ENCODE measurements at regions not wholly inside any gene's neighbourhood (a gene's known extent, or its start where the extent isn't known, plus 50 kb on each side); places are given as distances from the start of the nearest gene placed in this dataset.
"Not testable (repeated sequence)": the region's sequence is repeated elsewhere in the genome, so short reads cannot be mapped to it uniquely, and the experiment has no call there.

- H3K4me3 ChIP-seq (ENCODE audit: low read depth, low read length); H3K4me1 ChIP-seq (ENCODE audit: control insufficient read depth, insufficient read depth, low read length); POLR2A ChIA-PET; H3K36me3 ChIP-seq (ENCODE audit: control insufficient read depth in 2 of 2, insufficient read depth in 1 of 2, low read length in 2 of 2); H3K9me3 ChIP-seq (ENCODE audit: control insufficient read depth, insufficient read depth, low read depth, low read length); CTCF ChIA-PET; H3K27ac ChIP-seq (ENCODE audit: extremely low read depth, low read depth, low read length): not testable (repeated sequence)
Measured at GRCh38 chr21:5106767-5107464, 5414.5 kb upstream of the TPTE start.

DNA sequence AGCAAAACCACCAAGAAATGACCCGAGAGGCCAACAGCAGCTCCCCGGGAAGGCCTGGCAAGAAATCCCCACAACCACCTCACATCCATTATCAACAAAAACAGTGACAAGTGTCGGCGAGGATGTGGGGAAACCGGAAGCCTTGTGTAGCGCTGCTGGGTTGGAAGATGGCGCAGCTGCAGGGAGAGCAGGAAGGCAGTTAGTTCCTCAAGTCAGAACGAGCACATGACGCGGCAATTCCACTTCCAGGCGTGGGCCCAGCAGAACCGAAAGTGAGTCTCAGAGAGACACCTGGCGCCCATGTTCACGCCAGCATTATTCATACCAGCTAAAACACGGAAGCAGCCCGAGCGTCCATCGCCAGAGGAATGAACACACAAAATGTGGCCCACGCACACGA, 5413.7 kb upstream of the TPTE start:
- H3K27ac ChIP-seq (ENCODE audit: extremely low read depth, low read depth, low read length); H3K36me3 ChIP-seq (ENCODE audit: control insufficient read depth in 2 of 2, insufficient read depth in 1 of 2, low read length in 2 of 2); POLR2A ChIA-PET; H3K4me1 ChIP-seq (ENCODE audit: control insufficient read depth, insufficient read depth, low read length); H3K9me3 ChIP-seq (ENCODE audit: control insufficient read depth, insufficient read depth, low read depth, low read length); CTCF ChIA-PET; H3K4me3 ChIP-seq (ENCODE audit: low read depth, low read length): not testable (repeated sequence)

- H3K4me3 ChIP-seq (ENCODE audit: low read depth, low read length); H3K27ac ChIP-seq (ENCODE audit: extremely low read depth, low read depth, low read length); H3K36me3 ChIP-seq (ENCODE audit: control insufficient read depth in 2 of 2, insufficient read depth in 1 of 2, low read length in 2 of 2); H3K9me3 ChIP-seq (ENCODE audit: control insufficient read depth, insufficient read depth, low read depth, low read length); H3K4me1 ChIP-seq (ENCODE audit: control insufficient read depth, insufficient read depth, low read length); POLR2A ChIA-PET; CTCF ChIA-PET: not testable (repeated sequence)
Measured at GRCh38 chr21:5108048-5108775, 5413.2 kb upstream of the TPTE start.

DNA sequence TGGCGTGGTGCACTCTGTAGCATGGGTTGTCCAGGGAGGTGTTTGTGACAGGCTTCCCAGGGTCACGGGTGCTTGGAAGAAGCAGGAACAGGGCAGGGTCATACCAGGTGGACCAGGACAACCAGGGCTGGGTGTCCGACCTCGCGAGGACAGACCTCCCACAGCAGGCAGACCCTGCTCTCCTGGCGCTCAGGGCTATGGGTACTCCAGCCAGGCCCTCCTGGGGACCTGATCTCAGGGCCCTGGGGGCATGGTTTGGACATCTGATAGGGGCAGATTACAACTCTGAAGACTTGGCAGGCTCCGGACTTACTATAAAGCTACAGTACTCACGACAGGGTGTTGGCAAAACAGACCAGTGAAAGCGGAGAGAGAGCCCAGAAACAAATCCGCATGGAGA, 5410.2 kb upstream of the TPTE start:
- CTCF ChIA-PET; H3K4me1 ChIP-seq (ENCODE audit: control insufficient read depth, insufficient read depth, low read length): not testable (repeated sequence)

DNA sequence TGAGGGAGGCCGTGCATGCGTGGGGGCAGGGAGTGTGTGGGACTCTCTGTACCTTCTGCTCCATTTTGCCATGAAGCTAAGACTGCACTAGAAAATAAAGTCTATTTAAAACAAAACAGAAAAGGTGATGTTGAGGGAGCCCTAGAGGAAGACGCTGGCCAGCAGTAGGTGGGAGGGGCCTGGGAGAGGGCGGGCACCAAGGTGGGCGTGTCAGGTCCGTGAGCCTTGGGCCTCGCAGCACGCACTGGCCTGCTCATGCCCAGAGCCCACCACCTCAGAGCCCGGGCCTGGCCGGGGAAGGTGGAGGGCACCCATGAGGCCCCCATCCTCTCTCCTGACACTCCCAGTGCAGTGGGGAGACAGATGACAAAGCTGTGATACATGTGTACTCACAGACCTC, 5408.3 kb upstream of the TPTE start:
- H3K4me1 ChIP-seq (ENCODE audit: control insufficient read depth, insufficient read depth, low read length); H3K9me3 ChIP-seq (ENCODE audit: control insufficient read depth, insufficient read depth, low read depth, low read length); H3K36me3 ChIP-seq (ENCODE audit: control insufficient read depth in 2 of 2, insufficient read depth in 1 of 2, low read length in 2 of 2); H3K4me3 ChIP-seq (ENCODE audit: low read depth, low read length); H3K27ac ChIP-seq (ENCODE audit: extremely low read depth, low read depth, low read length); CTCF ChIA-PET; POLR2A ChIA-PET: not testable (repeated sequence)

More for the DNA sequence above, 5410.2 kb upstream of the TPTE start:
- POLR2A ChIA-PET; H3K4me3 ChIP-seq (ENCODE audit: low read depth, low read length); H3K36me3 ChIP-seq (ENCODE audit: control insufficient read depth in 2 of 2, insufficient read depth in 1 of 2, low read length in 2 of 2); H3K27ac ChIP-seq (ENCODE audit: extremely low read depth, low read depth, low read length); H3K9me3 ChIP-seq (ENCODE audit: control insufficient read depth, insufficient read depth, low read depth, low read length): not testable (repeated sequence)

- H3K4me3 ChIP-seq (ENCODE audit: low read depth, low read length); H3K4me1 ChIP-seq (ENCODE audit: control insufficient read depth, insufficient read depth, low read length); CTCF ChIA-PET; POLR2A ChIA-PET; H3K9me3 ChIP-seq (ENCODE audit: control insufficient read depth, insufficient read depth, low read depth, low read length); H3K27ac ChIP-seq (ENCODE audit: extremely low read depth, low read depth, low read length); H3K36me3 ChIP-seq (ENCODE audit: control insufficient read depth in 2 of 2, insufficient read depth in 1 of 2, low read length in 2 of 2): not testable (repeated sequence)
Measured at GRCh38 chr21:5114468-5114867, 5406.9 kb upstream of the TPTE start.

DNA sequence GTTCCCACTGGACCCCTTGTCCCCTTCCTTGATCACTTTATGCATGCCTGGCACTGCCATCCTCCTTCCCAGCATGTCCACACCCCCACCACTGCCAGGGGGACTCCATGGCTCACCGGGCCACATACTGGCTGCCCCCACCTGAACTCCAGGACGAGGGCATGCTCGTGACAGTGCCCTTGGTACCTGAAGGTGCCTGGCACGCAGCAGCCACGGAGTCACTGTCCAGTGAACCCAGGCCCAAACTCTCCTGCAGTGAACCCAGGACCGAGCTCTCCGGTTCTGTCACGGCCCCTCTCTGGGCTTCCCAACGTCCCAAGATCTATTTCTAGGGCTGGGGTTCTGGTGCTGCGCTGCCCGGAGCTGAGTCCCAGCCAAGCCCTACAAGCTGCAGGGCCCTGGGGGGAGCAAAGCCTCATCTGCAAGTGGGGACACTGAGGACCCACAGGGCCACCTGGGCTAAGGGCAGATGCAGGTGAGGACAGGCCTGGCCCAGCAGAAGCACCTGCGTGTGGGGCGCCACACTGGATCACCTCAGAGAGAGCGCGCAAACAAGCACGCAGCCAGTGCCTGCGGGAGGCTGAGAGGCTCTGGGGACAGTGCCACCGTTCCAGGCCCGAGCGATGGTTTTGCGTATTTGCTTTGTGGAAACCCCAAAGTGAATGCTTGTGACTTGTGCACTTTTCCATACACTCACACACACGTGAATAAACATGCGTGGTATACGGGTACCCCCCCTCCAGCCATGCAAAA, 5406.3 kb upstream of the TPTE start:
- POLR2A ChIA-PET; H3K4me3 ChIP-seq (ENCODE audit: low read depth, low read length); CTCF ChIA-PET; H3K4me1 ChIP-seq (ENCODE audit: control insufficient read depth, insufficient read depth, low read length); H3K27ac ChIP-seq (ENCODE audit: extremely low read depth, low read depth, low read length); H3K36me3 ChIP-seq (ENCODE audit: control insufficient read depth in 2 of 2, insufficient read depth in 1 of 2, low read length in 2 of 2); H3K9me3 ChIP-seq (ENCODE audit: control insufficient read depth, insufficient read depth, low read depth, low read length): not testable (repeated sequence)

DNA sequence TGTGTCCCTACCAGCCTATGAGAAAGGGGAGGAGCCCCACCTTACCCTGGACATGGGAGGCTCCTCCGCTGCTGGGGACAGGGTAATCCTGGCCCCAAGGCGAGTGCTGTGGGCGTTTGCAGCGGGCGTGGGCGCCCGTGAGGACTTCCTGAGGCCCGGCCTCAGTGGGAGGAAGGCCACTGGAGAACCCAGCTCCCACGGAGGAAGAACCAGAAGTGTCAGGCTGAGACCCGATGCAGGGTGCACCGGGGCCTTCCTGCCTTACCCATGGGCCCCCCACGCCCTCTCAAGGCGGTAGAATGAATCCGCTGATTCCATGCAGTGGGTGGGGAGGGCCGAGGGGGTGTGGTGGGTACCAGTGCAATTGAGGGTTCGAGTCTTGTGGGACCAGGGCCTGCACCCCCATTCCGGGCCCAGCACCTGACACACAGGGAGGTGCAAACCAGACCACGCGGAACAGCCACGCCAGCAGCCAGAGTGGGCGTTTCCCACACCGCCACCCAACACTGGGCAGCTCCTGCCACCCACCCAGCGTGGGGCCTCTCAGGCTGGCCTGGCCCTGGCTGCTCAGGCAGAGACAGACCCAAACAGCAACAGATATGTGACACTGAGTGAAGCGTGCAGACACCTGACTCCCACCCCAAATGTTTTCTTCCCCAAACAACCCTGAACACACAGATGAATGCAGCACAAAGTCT, 5405.6 kb upstream of the TPTE start:
- CTCF ChIA-PET; POLR2A ChIA-PET; H3K9me3 ChIP-seq (ENCODE audit: control insufficient read depth, insufficient read depth, low read depth, low read length): not testable (repeated sequence)

GRCh38 chr21:5116344-5117123, 5404.8 kb upstream of the TPTE start:
- POLR2A ChIA-PET; H3K36me3 ChIP-seq (ENCODE audit: control insufficient read depth in 2 of 2, insufficient read depth in 1 of 2, low read length in 2 of 2); H3K4me1 ChIP-seq (ENCODE audit: control insufficient read depth, insufficient read depth, low read length); H3K9me3 ChIP-seq (ENCODE audit: control insufficient read depth, insufficient read depth, low read depth, low read length); CTCF ChIA-PET; H3K27ac ChIP-seq (ENCODE audit: extremely low read depth, low read depth, low read length); H3K4me3 ChIP-seq (ENCODE audit: low read depth, low read length): not testable (repeated sequence)

More for the DNA sequence above, 5405.6 kb upstream of the TPTE start:
- H3K36me3 ChIP-seq (ENCODE audit: control insufficient read depth in 2 of 2, insufficient read depth in 1 of 2, low read length in 2 of 2); H3K4me1 ChIP-seq (ENCODE audit: control insufficient read depth, insufficient read depth, low read length); H3K27ac ChIP-seq (ENCODE audit: extremely low read depth, low read depth, low read length); H3K4me3 ChIP-seq (ENCODE audit: low read depth, low read length): not testable (repeated sequence)

DNA sequence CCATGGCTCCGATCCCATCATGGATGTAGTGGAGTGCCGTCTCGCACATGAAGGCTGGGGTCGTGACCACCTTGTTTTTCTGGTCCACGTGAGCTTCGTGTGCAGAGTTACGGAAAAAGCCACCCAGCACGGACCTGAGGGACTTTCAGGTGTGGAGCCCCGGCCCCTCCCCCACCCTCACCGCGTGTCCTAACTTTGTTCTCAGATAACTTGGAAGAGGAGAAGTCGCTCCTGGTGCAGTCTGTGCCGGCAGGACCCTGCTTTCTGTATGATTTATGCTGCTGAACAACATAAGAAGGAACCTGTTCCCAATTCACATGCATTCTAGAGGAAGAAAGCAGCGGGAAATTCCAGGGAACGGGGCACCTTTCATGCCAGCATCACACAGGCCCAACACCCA, 5404.2 kb upstream of the TPTE start:
- H3K27ac ChIP-seq (ENCODE audit: extremely low read depth, low read depth, low read length); H3K36me3 ChIP-seq (ENCODE audit: control insufficient read depth in 2 of 2, insufficient read depth in 1 of 2, low read length in 2 of 2); H3K4me1 ChIP-seq (ENCODE audit: control insufficient read depth, insufficient read depth, low read length); H3K4me3 ChIP-seq (ENCODE audit: low read depth, low read length); POLR2A ChIA-PET; H3K9me3 ChIP-seq (ENCODE audit: control insufficient read depth, insufficient read depth, low read depth, low read length); CTCF ChIA-PET: not testable (repeated sequence)

All from HEK293 (cell line).